GM18870 (cell line): ENCODE measurements at regions not wholly inside any gene's neighbourhood (a gene's known extent, or its start where the extent isn't known, plus 50 kb on each side); places are given as distances from the start of the nearest gene placed in this dataset.

Experiments used
- ATAC-seq: cut with Tn5 transposase; IDR thresholded peaks from one replicate; pipeline ENCODE4 v1.9.1; 2021; ENCODE audit warnings: moderate library complexity; ENCODE audit not compliant: unreplicated experiment

DNA sequence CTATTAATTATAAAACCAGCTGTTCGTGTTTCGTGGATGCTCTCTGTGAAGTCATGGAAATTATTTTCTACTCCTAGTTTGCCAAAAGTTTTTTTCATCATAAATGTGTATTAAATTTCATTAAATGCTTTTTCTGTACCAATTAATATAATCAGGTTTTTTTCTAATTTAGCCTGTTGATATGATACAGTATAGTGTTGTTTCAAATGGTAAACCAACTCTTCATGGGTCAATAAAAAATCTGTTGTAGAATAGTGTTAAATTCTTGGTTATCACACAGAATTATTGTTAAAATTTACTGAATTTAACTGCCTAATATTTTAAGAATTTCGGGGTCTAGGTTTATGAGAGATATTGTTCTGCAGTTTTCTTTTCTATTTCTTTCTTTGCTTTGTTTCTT is 505.9 kb upstream of the MANEA start:
- ATAC-seq, result no peak

DNA sequence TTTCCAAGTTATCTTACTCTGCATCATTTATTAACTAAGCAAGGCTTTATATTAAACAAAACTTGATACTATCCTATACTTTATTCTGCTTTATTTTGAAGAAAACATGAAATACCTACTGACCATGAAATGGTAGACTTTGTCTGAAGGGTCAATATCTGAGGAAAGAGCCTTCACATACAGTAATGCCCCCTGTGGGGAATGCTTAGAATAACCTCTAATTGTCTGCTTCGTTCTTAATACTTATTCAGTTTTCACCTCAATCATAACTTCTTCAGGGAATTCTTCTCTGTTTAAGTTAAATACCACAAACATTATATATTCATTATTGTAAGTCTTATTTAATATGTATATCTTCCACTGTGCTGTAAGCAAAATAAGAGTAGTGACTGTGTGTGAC is 498.9 kb upstream of the MANEA start:
- no peak for ATAC-seq

DNA sequence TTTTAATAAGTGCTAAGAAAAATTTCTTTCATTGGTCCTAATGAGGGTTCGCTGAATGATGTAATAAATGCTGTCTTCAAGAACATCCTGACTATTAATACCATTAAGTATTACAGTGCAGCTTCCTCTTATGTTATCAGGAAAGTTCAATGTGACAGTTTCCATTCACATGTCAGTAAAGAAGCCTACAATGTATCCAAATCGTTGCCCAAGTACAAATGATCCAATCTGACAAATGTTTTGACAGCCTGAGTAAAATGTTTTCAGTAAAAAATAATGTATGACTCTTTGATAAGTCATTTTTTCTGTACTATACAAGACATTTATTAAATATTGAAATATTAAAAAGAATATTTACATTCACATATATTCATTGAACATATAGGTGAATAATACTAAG is 496.1 kb upstream of the MANEA start:
- no peak for ATAC-seq

DNA sequence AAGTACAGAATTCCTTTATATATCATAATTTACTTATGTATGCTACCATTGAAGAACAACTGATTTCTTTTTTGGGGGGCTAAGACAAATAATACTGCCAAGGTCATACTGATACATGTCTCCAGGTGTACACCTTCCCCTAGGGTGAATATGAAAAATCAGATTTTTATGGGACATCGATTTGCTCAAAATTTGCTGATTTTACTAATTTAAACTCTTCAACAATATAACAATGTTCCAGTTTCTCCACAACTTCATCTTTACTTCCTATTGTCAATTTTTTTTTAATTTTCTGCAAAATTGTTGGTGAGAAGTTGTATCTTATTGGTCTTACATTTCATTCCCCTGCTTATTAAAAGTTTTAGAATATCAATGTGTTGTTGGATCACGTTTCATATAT is 495.4 kb upstream of the MANEA start:
- no peak for ATAC-seq

DNA sequence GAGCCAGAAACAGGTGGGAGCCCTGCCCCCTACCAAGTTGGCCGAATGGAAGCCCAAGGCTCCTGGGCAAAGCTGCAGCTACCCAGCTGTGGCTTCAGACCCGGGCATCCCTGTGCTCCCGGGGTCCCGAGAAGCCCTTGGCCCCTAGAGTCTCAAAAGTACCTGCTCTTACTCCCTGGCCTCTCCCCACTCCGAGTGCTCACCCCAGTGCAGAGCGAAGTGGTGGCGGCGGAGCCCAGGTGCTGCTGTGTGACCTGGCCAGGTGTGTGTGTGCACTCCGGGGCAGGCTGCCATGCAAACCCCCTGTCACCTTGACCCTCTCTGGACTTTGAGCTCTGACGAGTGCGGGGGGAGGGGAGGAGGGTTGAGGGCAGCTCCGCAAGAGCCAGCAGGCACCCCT is 493.8 kb upstream of the MANEA start:
- ATAC-seq, result no peak

DNA sequence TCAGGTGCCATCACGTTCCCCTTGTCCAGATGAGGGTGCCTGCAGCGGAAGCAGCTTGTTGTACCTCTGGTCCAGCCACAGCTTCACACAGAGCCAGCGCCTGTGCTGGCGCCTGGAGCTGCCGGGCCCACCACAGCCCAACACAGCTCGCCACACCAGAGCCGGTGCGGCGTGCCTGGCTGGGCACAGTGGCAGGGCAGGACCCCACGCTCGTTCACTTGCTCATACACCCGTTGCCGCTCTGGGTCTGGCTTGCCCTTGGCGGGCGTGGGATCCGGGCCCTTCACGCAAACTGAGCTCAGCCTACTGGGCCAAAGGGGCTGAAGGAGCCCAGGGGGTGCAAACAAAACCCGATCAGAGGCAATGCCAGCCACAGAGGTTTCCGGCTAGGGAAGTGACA is 492.5 kb upstream of the MANEA start:
- ATAC-seq, result no peak

DNA sequence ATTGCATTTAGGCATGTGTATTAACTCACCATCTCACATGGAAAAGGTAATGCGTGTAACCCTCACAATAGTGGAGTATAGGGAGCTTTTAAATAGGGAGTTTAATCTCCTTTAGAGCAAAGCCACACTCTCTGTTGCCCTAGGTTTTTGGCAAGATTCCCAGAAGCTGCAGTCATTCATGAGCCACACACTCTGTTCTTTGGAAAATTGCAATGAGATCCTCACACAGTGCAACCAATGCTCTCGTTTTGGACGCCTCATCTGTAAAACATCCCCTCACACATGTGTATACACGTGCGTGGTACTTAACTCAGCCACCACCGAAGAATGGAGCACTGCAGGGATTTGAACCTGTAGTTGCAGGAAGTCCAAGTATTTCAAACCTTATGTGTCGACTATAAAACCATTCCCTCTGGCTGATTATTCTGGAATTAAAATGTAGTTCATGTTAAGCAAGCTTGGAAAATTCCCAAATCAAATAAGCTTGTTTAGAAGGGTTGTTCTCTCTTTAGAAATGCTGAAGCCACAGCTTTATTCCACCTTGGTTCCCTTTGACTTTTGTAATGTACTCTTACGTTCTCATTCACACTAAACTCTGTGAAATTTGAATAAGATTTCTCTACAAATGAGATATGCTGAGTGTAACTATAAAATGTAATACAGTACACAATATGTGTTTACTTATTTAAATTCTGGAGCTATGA is 489.8 kb upstream of the MANEA start:
- ATAC-seq, result no peak

DNA sequence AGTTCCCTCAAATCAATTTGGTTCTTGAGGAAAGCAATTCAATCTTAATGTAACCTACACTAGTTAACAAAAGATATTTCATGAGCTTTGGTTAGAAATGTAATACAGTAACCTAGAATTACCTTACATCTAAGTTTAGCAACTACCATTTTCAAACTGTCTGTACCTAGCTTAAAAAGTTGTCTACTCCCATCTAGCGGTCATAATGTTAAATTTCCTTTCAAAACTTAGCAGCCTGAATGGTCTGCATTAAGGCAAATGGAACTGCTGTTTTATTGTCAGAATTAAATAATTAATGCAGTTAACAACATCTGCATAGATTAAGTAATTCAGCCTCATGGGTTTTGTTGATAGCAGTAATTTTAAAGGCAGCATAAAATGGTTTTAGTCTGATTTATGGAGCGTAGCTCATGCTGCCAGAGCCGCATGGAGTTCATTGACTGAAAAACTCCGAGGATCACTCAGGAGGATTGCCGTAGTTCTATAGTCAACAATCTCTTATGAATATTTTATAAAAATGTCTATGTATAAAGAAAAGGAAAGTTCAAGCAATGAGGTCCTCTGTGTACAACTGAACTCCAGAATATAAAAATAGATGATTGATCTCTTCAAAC is 485.4 kb upstream of the MANEA start:
- ATAC-seq, result peak; percentile 85

DNA sequence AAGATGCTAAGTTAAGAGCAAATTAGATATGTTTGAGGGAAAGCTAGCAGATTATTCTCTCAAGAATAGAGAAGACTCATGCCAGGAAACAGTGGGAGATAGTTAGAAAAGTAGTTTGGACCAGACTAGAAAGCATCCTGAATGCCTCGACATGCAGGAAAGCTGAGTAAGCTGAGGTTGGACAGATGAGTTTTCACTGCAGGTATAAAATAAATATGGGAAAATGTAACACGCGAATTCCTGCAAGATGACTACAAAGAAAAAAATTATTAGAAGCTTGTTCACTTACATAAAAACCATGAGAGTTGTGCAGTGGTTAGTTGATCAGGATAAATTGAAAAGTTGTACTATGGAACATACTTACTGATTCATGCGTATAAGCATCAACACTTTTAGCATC is 484.2 kb upstream of the MANEA start:
- ATAC-seq, result no peak

DNA sequence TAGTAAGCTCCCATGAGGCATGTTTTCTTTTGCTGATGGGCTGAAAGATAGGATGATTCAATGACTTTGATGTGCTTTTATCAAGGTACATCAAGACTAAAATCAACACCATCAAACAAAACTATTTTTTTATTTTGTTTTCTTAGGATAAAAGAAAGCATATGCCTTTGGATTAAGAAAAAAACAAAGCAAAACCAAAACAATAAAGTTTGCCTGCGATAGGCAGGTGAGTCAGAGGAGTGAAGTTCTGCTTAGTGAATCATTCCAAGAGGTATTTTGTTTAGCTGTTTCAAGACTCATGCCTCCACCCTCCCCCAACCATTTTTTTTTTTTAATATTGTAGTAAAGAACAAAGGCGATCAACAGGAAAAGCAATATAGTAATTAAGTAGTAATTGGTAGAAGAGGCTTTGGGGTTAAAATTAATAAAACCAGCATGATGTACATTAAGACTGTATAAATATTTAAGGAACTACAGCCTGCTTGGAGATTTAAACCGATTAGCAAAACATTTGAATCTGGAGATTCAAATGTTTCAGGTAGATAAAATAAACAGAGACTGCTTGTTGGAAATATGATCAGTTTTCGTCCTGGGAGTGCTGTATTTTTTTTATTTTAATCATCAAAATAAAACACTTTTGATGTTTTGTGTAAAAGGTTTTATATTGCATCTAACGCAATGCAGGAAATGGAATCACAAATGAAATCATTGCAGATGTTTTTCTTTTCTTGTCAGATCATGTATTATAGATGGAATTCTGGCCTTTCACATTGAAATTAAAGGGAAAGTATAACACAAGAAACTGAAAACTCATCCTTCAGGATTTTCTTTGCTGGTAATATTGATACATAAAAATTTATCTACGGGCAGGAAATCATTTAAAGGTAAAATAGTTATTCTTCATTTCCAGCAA is 482.3 kb upstream of the MANEA start:
- no peak for ATAC-seq

DNA sequence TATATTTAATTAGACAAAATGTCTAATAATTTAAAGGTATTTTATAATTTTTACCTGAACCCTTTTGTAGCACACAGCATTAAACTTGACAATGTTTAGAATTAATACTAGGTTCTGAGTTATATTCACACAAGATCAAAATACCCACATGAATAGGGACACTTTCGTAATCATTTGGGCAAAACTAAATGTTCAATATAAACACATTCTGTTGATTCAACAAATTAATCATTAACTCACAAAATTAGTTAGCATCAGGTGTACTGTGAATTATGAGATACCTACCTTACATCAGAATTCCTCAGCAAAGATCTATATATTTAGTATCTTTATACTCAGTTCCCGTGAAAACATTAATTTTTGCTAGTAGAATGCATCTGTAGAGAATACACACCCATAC is 481.5 kb upstream of the MANEA start:
- no peak for ATAC-seq

DNA sequence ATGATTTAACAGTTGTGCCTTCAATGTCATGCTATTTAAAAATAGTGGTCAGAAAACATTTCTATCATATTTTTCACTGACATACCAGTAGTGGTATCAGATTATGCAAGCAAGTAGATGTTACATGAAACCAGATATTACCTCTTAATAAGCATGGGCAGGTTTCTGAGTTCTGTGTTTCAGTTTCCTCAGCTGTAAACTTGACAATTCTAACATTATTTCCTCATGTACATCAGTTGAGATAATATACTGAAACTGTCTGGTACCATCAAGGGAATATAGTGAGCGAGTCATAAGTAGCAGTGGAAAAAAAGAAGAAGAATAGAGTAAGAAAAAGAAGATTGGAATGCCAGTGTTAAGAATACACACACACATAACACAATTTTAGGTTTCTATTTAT is 477.9 kb upstream of the MANEA start:
- ATAC-seq, result no peak

DNA sequence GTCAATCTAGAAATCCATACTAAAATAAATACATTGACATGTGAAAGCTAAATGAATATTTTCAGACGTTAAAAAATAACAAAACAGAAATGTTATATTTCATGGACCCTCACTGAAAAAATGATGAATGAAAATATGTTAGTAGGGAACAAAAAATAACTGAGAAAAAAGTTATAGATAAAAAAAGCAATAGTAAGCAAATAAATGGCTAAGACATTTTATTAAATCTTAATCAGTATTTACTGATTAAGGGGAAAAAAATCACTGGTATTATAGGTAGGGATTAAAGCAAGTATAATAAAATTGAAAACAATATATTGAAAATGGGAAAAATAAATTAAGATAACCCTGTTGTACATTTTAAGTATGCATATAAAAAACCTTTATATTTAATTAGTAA is 468.1 kb upstream of the MANEA start:
- no peak for ATAC-seq

DNA sequence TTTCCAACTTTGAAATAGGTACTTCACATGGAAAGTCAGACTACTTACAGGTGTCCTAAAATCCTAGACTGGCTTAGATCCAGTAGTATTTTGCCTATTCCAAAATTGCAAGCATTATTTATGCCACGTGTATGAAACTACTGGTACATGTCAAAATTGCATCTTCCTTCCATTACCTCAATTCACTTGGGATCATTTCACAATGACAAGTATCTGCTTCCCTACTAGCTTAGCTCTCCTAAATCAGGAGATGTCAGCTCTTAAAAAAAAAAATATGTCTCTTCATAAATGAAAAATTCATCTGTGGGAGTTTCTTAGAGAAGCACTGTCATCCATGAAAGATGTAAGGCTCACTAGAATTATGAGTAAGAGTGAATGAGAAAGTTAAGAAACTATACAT is 466.6 kb upstream of the MANEA start:
- no peak for ATAC-seq

DNA sequence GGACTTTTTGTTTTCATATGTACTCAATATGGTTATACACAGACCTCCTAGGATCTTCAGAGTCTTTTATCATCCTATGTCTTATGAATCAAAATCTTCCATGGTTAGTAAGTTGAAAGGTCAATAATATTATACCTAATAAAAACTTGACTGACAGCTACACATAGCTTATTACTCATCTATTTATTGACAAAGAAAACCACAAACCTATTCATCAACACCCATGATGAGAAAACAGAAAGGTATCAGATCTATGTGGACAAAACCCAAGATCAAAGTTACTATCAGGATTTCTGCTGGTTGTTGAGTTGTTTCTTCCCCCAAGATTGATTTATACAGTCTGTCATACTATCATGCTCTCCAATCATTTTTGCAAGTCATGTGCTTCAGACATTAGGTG is 460.1 kb upstream of the MANEA start:
- no peak for ATAC-seq

DNA sequence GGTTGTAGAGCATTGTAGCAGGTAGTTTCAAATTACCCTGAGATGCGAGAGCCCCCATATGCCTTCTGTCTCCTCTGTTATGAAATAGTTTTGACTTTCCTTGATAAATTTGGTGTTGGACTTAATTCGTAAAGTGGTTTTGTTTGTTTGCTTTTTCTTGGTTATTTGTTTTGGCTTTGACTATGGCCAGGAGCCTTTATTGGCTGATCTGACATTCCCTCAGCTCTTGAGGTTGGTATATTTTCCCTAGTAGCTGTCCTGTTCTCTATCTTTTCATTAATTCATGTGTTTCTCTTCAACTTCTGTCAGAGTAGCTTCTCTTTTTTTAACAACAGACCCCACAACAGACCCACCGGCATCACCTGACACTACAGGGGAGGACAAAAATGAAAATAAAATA is 457.4 kb upstream of the MANEA start:
- ATAC-seq, result no peak

DNA sequence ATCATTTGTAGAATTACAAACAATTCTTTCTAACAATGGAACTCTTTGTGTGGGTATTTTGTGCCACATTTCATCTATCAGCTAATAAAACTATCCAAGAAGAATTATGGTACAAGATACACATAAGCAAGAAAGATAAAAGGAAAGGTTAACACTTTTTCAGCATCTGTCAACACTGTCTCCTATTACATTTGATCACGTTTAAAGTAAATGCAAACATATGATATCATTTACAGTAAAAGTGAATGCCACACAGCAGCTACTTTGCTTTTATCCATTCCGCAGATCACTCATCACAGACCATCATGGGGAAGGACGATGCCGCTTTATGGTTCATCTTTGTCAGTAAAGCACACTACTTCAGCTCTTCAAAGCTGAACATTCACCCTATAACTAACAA is 456.4 kb upstream of the MANEA start:
- ATAC-seq, result no peak

DNA sequence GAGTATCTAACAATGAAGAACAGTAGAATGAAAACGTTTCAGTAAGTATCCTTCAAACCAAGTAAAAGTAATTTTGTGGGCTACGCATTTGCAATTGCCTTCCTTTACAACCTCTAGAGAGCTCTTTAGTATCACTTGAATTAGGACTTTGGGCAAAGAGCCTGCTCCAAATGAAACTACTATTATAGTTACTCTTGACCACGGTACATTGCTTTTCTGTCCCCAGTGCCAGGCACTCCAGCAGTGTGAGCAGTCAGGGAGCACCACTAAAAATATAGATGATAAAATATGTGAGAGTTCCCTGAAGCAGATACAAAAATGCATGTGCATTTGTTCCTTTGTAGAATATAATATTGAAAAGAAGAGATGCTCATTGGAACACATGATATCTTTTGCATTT is 450.1 kb upstream of the MANEA start:
- ATAC-seq, result no peak

DNA sequence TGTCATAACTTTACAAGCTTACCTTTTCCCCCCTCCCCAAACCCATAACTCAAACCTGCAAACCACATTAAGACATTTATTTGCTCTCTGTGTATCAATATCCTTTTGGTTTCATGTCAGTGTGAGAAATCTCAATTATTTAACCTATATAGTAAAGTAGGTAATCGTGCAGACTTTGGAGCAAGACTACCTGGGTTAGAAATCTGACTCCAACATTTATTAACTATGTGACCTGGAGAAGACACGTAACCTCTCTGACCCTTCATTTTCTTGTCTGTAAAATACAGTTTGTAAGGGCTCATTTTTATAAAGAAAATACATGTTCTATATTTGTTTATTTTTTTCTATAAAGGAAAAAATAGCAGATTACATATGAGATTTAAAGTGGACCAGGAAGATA is 448.9 kb upstream of the MANEA start:
- ATAC-seq, result no peak

DNA sequence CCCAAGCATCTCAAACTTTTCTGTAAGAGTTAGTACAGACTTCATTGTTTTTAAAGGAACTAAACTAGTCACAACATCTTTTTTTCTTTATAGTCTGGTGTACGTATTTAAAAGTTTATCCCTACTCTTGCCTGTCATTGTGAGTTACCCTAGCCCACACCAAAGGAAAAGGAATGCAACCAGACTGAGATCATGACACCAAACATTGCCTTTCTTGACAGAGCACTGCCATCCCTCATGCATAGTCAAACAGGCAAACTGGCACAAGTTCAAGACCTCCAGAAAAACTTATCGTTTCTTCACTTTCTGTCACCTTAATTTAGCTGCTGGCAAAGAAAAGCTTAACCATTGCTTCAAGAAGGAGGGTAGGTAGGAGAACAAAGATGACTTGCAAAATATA is 448.4 kb upstream of the MANEA start:
- ATAC-seq, result no peak

DNA sequence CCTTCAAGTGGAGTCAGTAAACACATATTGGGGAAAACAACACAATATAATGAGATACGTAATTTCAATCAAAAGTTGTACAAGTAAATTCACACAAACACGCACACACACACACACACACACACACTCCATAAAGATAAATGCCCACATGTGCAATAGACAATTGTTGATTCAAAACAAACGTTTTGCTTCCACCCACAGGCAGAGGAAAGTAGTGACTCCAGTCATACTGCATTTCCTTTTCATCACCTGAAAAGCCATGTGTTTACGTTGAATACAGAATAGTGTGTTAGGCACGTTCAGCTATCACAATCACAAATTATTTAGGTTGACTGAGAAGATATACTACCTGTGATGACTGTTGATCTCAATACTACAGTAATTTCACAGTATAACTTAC is 443.8 kb upstream of the MANEA start:
- no peak for ATAC-seq

DNA sequence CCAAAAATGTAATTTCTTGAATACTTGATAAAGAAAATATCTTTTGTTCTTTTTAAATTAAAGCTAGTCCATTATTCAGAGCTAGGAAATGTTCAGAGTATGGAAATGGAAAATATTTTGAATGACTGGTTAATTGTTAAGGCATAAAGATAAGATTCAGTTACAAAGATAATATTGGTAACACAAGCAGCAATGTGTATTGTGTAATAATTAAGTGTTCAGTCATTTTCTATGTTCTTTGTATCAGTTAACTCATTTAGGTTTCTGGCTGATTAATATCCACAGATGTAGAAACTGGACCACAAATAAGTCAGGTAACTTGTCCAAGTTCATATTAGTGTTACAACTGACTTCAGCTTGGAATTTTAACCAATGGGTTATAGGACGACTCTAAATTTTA is 442.2 kb upstream of the MANEA start:
- ATAC-seq, result no peak
